H9 (cell line): ENCODE measurements at regions not wholly inside any gene's neighbourhood (a gene's known extent, or its start where the extent isn't known, plus 50 kb on each side); places are given as distances from the start of the nearest gene placed in this dataset.

Experiments used
- DNase-seq: peaks from one replicate; pipeline ENCODE4 v3.0.0-alpha.2; 2017
- H2AFZ ChIP-seq: one replicate; pipeline ENCODE4 v1.6.1; 2013; ENCODE audit warnings: mild to moderate bottlenecking, low read length, control low read depth, moderate library complexity
- H2AK5ac ChIP-seq: 2 replicates; pipeline ENCODE4 v1.6.1; 2013; ENCODE audit warnings: low read length, control low read depth, mixed read lengths; ENCODE audit not compliant: insufficient read length
- H2BK120ac ChIP-seq: one replicate; pipeline ENCODE4 v1.6.1; 2013; ENCODE audit warnings: low read depth, mild to moderate bottlenecking, low read length, control low read depth, inconsistent platforms; ENCODE audit not compliant: poor library complexity, severe bottlenecking
- H2BK12ac ChIP-seq: 2 replicates; pipeline ENCODE4 v1.6.1; 2013; ENCODE audit warnings: low read length, control low read depth, mixed read lengths, low read depth; ENCODE audit not compliant: insufficient read length
- H2BK15ac ChIP-seq: 2 replicates; pipeline ENCODE4 v1.6.1; 2013; ENCODE audit warnings: low read depth, low read length, control low read depth
- H2BK20ac ChIP-seq: one replicate; pipeline ENCODE4 v1.6.1; 2013; ENCODE audit warnings: low read depth, mild to moderate bottlenecking, low read length, control low read depth, inconsistent platforms; ENCODE audit not compliant: poor library complexity, severe bottlenecking
- H2BK5ac ChIP-seq: 2 replicates; pipeline ENCODE4 v1.6.1; 2013; ENCODE audit warnings: low read length, control low read depth, mixed read lengths; ENCODE audit not compliant: insufficient read length
- H3K14ac ChIP-seq: 2 replicates; pipeline ENCODE4 v1.6.1; 2013; ENCODE audit warnings: low read length, control low read depth; ENCODE audit not compliant: insufficient read depth
- H3K18ac ChIP-seq: 2 replicates; pipeline ENCODE4 v1.6.1; 2013; ENCODE audit warnings: low read depth, mild to moderate bottlenecking, mixed read lengths, low read length, control low read depth; ENCODE audit not compliant: insufficient read length
- H3K23ac ChIP-seq: 2 replicates; pipeline ENCODE4 v1.6.1; 2013; ENCODE audit warnings: low read length, control low read depth, mixed read lengths, low read depth; ENCODE audit not compliant: insufficient read length
- H3K23me2 ChIP-seq: 2 replicates; pipeline ENCODE4 v1.6.1; 2013; ENCODE audit warnings: low read depth, mild to moderate bottlenecking, mixed read lengths, low read length, control low read depth; ENCODE audit not compliant: insufficient read length, poor library complexity, severe bottlenecking
- H3K27ac ChIP-seq: 2 replicates; pipeline ENCODE4 v1.5.1; 2013; ENCODE audit warnings: low read length, control low read depth, mixed read lengths, low read depth; ENCODE audit not compliant: insufficient read length
- H3K27me3 ChIP-seq: 2 replicates; pipeline ENCODE4 v1.6.1; 2013; ENCODE audit warnings: low read length, control low read depth, inconsistent platforms; ENCODE audit not compliant: insufficient read depth
- H3K4ac ChIP-seq: 2 replicates; pipeline ENCODE4 v1.6.1; 2013; ENCODE audit warnings: low read depth, mild to moderate bottlenecking, control low read depth, inconsistent platforms, low read length, moderate library complexity
- H3K4me1 ChIP-seq: 2 replicates; pipeline ENCODE4 v1.6.1; 2013; ENCODE audit warnings: low read length, control low read depth, inconsistent platforms; ENCODE audit not compliant: insufficient read depth
- H3K4me2 ChIP-seq: 2 replicates; pipeline ENCODE4 v1.6.1; 2013; ENCODE audit warnings: low read length, control low read depth, mixed read lengths; ENCODE audit not compliant: insufficient read length, insufficient read depth
- H3K56ac ChIP-seq: 2 replicates; pipeline ENCODE4 v1.6.1; 2013; ENCODE audit warnings: low read depth, mild to moderate bottlenecking, mixed read lengths, low read length, control low read depth; ENCODE audit not compliant: insufficient read length
- H3K79me1 ChIP-seq: 2 replicates; pipeline ENCODE4 v1.6.1; 2013; ENCODE audit warnings: low read depth, mild to moderate bottlenecking, moderate library complexity, low read length, control low read depth, inconsistent platforms; ENCODE audit not compliant: insufficient read depth, poor library complexity, severe bottlenecking
- H3K79me2 ChIP-seq: 2 replicates; pipeline ENCODE4 v1.6.1; 2013; ENCODE audit warnings: low read length, control low read depth, inconsistent platforms; ENCODE audit not compliant: insufficient read depth
- H3K9ac ChIP-seq: 2 replicates; pipeline ENCODE4 v1.6.1; 2013; ENCODE audit warnings: low read length, control low read depth, mixed read lengths; ENCODE audit not compliant: insufficient read length; ENCODE audit errors: extremely low read depth
- H3K9me3 ChIP-seq: one replicate; pipeline ENCODE4 v1.6.1; 2013; ENCODE audit warnings: low read depth, low read length, inconsistent platforms; ENCODE audit not compliant: control insufficient read depth
- H3T11ph ChIP-seq: one replicate; pipeline ENCODE4 v1.6.1; 2013; ENCODE audit warnings: mild to moderate bottlenecking, low read length, control low read depth, inconsistent platforms
- H4K20me1 ChIP-seq: one replicate; pipeline ENCODE4 v1.6.1; 2013; ENCODE audit not compliant: control insufficient read depth, insufficient read length, insufficient read depth
- H4K5ac ChIP-seq: 2 replicates; pipeline ENCODE4 v1.6.1; 2013; ENCODE audit warnings: low read depth, mild to moderate bottlenecking, mixed read lengths, low read length, control low read depth; ENCODE audit not compliant: insufficient read length
- H4K8ac ChIP-seq: replicated peaks from 2 replicates; pipeline ENCODE4 v1.6.1; 2013; ENCODE audit warnings: low read length, control low read depth, mixed read lengths, low read depth; ENCODE audit not compliant: insufficient read length
- H4K91ac ChIP-seq: 2 replicates; pipeline ENCODE4 v1.6.1; 2013; ENCODE audit warnings: low read depth, mild to moderate bottlenecking, moderate library complexity, mixed read lengths, low read length, control low read depth; ENCODE audit not compliant: insufficient read length
- H3K27ac Mint-ChIP-seq, 3 experiments: 2 replicates in 2 of 3; 3 replicates in 1 of 3; pipeline ENCODE4 v1.8.0; 2020 to 2021; ENCODE audit warnings: mixed read lengths in 3 of 3, mild to moderate bottlenecking in 1 of 3, moderate library complexity in 1 of 3
- H3K27me3 Mint-ChIP-seq: 2 replicates; pipeline ENCODE4 v1.8.0; 2021; ENCODE audit warnings: low read depth, mild to moderate bottlenecking, moderate library complexity, mixed read lengths
- H3K36me3 Mint-ChIP-seq, 3 experiments: 2 replicates in 2 of 3; 3 replicates in 1 of 3; pipeline ENCODE4 v1.8.0; 2020 to 2021; ENCODE audit warnings: low read depth in 3 of 3, mixed read lengths in 3 of 3; ENCODE audit not compliant: insufficient read depth in 1 of 3
- H3K4me1 Mint-ChIP-seq, 2 experiments: 2 replicates each; pipeline ENCODE4 v1.8.0; 2020; ENCODE audit warnings: mixed read lengths in 2 of 2
- H3K4me3 Mint-ChIP-seq, 2 experiments: 2 replicates in 1 of 2; 3 replicates in 1 of 2; pipeline ENCODE4 v1.8.0; 2020 to 2021; ENCODE audit warnings: mild to moderate bottlenecking in 2 of 2, mixed read lengths in 2 of 2, moderate library complexity in 1 of 2
- H3K9me3 Mint-ChIP-seq, 2 experiments: 2 replicates in 1 of 2; 3 replicates in 1 of 2; pipeline ENCODE4 v1.8.0; 2020; ENCODE audit warnings: mild to moderate bottlenecking in 2 of 2, mixed read lengths in 2 of 2, moderate library complexity in 1 of 2
- CTCF ChIP-seq: fragments of 200-600 bp; sonication (generic); conservative IDR thresholded peaks from 3 replicates; pipeline ENCODE4 v1.8.0; 2021; ENCODE audit warnings: antibody characterized with exemption, mild to moderate bottlenecking
- WGBS: extraction: QIAGEN DNeasy Blood & Tissue Kit; methylation state at CpG from one replicate; pipeline ENCODE4 v1.1.7; 2013; ENCODE audit warnings: missing lambda C conversion rate, low lambda C conversion rate, mixed read lengths; ENCODE audit not compliant: insufficient read length; ENCODE audit errors: extremely low coverage; 5-methylcytosine and 5-hydroxymethylcytosine counted together

- Histone ChIP-seq H2BK120ac (no peak overlapping the region), H3K9ac (no peak overlapping the region), H2AFZ (no peak overlapping the region), H3K23me2 (no peaks in the 10 kb centered on the region), H2BK15ac (no peak overlapping the region), H3K27me3 (no peaks in the 10 kb centered on the region), H3K4me1 (peaks cover 9% of the 10 kb centered on the region; the same call in 1 of the 2 replicates), H2BK5ac (no peak overlapping the region), H3K4me2 (no peak overlapping the region), H3K4ac (no peak overlapping the region), H3T11ph (no peak overlapping the region), H3K27ac (no peak overlapping the region), H4K5ac (no peak overlapping the region), H4K8ac (no peak overlapping the region), H3K56ac (no peak overlapping the region), H3K23ac (no peak overlapping the region), H4K20me1 (no peaks in the 10 kb centered on the region), H2AK5ac (no peak overlapping the region), H3K14ac (no peak overlapping the region), H3K79me1 (no peaks in the 10 kb centered on the region), H2BK12ac (no peak overlapping the region), H3K18ac (no peak overlapping the region), H4K91ac (no peak overlapping the region), H3K9me3 (no peaks in the 10 kb centered on the region), H3K79me2 (no peaks in the 10 kb centered on the region), H2BK20ac (no peak overlapping the region)
- WGBS = no CpG with 5 or more reads among the region's 3 CpGs
- peaks cover 33 to 48% of the 10 kb centered on the region in 2 experiments for H3K4me1 Mint-ChIP-seq
- peaks cover 4 to 7% of the 10 kb centered on the region in 2 experiments; a peak in 2 of 5 replicates for H3K9me3 Mint-ChIP-seq
- no peak for DNase-seq
- H3K4me3 Mint-ChIP-seq = no peak overlapping the region
- no peaks in the 10 kb centered on the region for H3K27me3 Mint-ChIP-seq
- no peak overlapping the region for H3K27ac Mint-ChIP-seq
- no peak for TF ChIP-seq CTCF
- H3K36me3 Mint-ChIP-seq = peaks cover 0 to 6% (median 0%) of the 10 kb centered on the region in 3 experiments; a peak in 2 of 7 replicates
These were observed 338.5 kb downstream of the AKAIN1 start for GRCh38 chr18:4858379-4859127.
